Erythroblast (primary cell): ENCODE measurements at regions not wholly inside any gene's neighbourhood (a gene's known extent, or its start where the extent isn't known, plus 50 kb on each side); places are given as distances from the start of the nearest gene placed in this dataset.

Experiments used
- GATA1 ChIP-seq: IDR thresholded peaks from 2 replicates; pipeline ENCODE4 v1.6.1; 2011; ENCODE audit warnings: low read depth, mild to moderate bottlenecking, control low read depth, low read length, moderate library complexity
- POLR2A ChIP-seq: IDR thresholded peaks from 2 replicates; pipeline ENCODE4 v1.6.1; 2011; ENCODE audit warnings: mild to moderate bottlenecking, low read length

DNA sequence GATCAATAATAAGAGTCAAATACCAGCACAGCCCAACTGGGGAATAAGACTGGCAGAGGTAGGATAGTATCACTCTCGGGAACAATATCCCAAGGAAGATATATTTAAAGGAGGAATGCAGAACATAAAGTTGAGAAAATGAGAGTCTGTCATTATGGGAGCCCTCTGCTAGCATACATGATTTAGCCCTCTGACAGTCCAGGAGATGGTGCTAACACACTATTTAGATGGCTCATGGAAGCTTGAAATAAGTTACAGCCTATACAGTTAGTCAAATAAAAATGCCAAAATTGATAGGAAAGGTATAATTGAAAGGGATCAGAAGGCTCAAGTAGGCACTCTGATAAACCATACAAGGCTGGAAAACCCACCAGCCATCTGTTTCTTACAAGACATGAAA is 201.0 kb upstream of the NEIL3 start:
- TF ChIP-seq POLR2A (no peak), GATA1 (no peak)
